Heart left ventricle (tissue), 16 donors: ENCODE measurements at regions not wholly inside any gene's neighbourhood (a gene's known extent, or its start where the extent isn't known, plus 50 kb on each side); places are given as distances from the start of the nearest gene placed in this dataset.

Source experiments
- ATAC-seq, 4 donors: fragments of 200-7000 bp; cut with Tn5 transposase; one replicate each; pipeline ENCODE4 v1.9.1; 2020 to 2022; ENCODE audit warnings: moderate library complexity in 4 of 4, mild to moderate bottlenecking in 3 of 4, moderate number of reproducible peaks in 1 of 4
- DNase-seq, 5 donors: peaks; one replicate each; pipeline ENCODE4 v3.0.0-alpha.2; 2020
- H3K27ac ChIP-seq, 12 donors: fragments of 200-600 bp; sonication (generic) in 4 of 12; one replicate each; pipeline versions ENCODE4 v1.5.0 to v1.8.0; 2016 to 2022; ENCODE audit warnings: mild to moderate bottlenecking in 2 of 12
- H3K27me3 ChIP-seq, 9 donors: fragments of 200-600 bp; sonication (generic) in 2 of 9; one replicate each; pipeline versions ENCODE4 v1.5.1 to v1.8.0; 2016 to 2022; ENCODE audit warnings: mild to moderate bottlenecking in 3 of 9
- H3K36me3 ChIP-seq, 9 donors: fragments of 200-600 bp; sonication (generic) in 2 of 9; one replicate each; pipeline versions ENCODE4 v1.5.0 to v1.8.0; 2018 to 2022; ENCODE audit warnings: mild to moderate bottlenecking in 2 of 9
- H3K4me1 ChIP-seq, 12 donors: fragments of 200-600 bp; sonication (generic) in 4 of 12; one replicate each; pipeline versions ENCODE4 v1.5.0 to v1.8.0; 2016 to 2022; ENCODE audit warnings: mild to moderate bottlenecking in 3 of 12
- H3K4me3 ChIP-seq, 12 donors: fragments of 200-600 bp; sonication (generic) in 4 of 12; one replicate each; pipeline versions ENCODE4 v1.5.0 to v1.8.0; 2017 to 2022; ENCODE audit warnings: mild to moderate bottlenecking in 9 of 12, moderate library complexity in 4 of 12
- H3K9me3 ChIP-seq, 12 donors: fragments of 200-600 bp; sonication (generic) in 4 of 12; one replicate each; pipeline versions ENCODE4 v1.5.0 to v1.8.0; 2016 to 2022; ENCODE audit warnings: mild to moderate bottlenecking in 1 of 12
- POLR2A ChIP-seq, 2 donors: fragments of 450-650 bp; IDR thresholded peaks; one replicate each; pipeline ENCODE4 v1.6.1; 2017; ENCODE audit warnings: antibody characterized with exemption in 2 of 2, mild to moderate bottlenecking in 2 of 2, moderate library complexity in 2 of 2
- WGBS, 4 donors: extraction: QIAGEN DNeasy Blood & Tissue Kit in 2 of 4; methylation state at CpG; one replicate each; pipeline versions ENCODE4 v1.1.5 to v1.1.7; 2013 to 2018; 5-methylcytosine and 5-hydroxymethylcytosine counted together
- intact Hi-C, 10 donors: fragments of 100-400 bp; cut with DNase I; formaldehyde crosslinking; loops; one replicate each; pipeline versions ENCODE4 v1.11.1 to v1.14.2; 2022
- TF ChIP-seq, protein P1 (sequence below), 12 donors: fragments of 200-600 bp; sonication (generic) in 4 of 12; IDR thresholded peaks; one replicate each; pipeline versions ENCODE4 v1.5.0 to v1.8.0; 2018 to 2022; ENCODE audit warnings: antibody characterized with exemption in 12 of 12, mild to moderate bottlenecking in 5 of 12
- donor health status: ischemic (EF 13 %, LVEDD 7.1; RV severe dilation, severe dysfunction).
- donor health status: healthy with polysubstance abuse.
- donor health status: DM: no; HTN: yes; CAD: no.
- donor health status: DM: no; HTN: no; CAD: no.
- donor health status: ischemic (EF 25% LVEDD 6.9; RV normal size, moderate dysfunction).
- donor health status: ischemic (EF 25% LVEDD 5.7; RV mildly dilated, moderate dysfunction).
- donor health status: healthy.
- donor health status: DM: yes; HTN: yes; CAD: no.
- donor health status: ischemic (EF 35%, LVEDD 5.7; RV mildly dilated, moderate dysfunction).
- donor health status: nonischemic (EF 11% LVEDD 7.7; RV severe dilation, severe dysfunction).
- donor health status: DM: yes; HTN: yes; CAD: no.
- donor health status: PGD.
- donor health status: ischemic (EF 29% LVEDD 5.4; RV normal size, mild dysfunction).
- donor health status: nonischemic (EF 23%, LVEDD 6.1; RV moderate dilation, normal function).

DNA sequence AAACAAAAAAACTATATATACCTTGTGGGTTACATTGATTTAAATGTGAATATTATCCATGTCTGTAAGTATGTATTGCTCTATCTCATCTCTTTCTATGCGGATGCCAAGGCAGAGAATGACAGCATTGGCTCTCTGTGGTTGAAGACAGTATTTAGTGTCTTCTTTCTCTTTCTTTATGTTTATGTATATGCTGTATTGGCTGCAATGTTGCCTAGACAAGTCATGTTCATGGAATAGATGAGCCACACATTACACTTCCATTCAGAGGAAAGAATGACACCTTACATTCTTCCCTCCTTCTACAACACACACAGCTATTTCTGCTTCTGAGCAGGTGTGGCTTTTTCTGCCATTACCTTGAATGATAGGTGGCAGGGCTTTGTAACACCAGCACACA is 639.4 kb upstream of the MIR17HG start:
- intact Hi-C loops = no loop called here
- TF ChIP-seq, protein P1, sequence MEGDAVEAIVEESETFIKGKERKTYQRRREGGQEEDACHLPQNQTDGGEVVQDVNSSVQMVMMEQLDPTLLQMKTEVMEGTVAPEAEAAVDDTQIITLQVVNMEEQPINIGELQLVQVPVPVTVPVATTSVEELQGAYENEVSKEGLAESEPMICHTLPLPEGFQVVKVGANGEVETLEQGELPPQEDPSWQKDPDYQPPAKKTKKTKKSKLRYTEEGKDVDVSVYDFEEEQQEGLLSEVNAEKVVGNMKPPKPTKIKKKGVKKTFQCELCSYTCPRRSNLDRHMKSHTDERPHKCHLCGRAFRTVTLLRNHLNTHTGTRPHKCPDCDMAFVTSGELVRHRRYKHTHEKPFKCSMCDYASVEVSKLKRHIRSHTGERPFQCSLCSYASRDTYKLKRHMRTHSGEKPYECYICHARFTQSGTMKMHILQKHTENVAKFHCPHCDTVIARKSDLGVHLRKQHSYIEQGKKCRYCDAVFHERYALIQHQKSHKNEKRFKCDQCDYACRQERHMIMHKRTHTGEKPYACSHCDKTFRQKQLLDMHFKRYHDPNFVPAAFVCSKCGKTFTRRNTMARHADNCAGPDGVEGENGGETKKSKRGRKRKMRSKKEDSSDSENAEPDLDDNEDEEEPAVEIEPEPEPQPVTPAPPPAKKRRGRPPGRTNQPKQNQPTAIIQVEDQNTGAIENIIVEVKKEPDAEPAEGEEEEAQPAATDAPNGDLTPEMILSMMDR (IDR thresholded peaks at IDR 0.05) = no peak
- no peak for TF ChIP-seq POLR2A (IDR thresholded peaks at IDR 0.05)
- WGBS, 4 donors = 90 to 94% (median 92%) methylated on average over 1 of the region's 1 CpG

DNA sequence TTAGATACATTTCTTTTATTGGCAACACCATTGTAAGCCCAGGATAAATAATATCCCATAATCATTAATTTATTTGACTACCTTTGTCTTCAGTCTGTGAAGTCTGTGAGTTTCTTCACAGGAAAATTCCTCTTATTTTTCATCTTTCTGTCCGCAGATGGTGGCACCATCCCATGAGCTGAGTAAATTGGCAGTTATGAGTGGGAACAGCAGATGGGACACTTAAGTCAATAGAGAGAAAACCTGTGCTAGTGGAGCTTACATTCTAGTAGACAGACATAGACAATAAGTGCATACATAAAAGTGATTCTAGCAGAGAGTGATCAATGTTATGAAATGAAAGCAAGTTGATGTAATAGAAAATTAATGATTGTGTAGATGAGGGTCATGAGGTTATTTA is 638.2 kb upstream of the MIR17HG start:
- 86 to 93% (median 91%) methylated on average over 1 of the region's 1 CpG for WGBS, 4 donors
- ATAC-seq = no peak
- no peaks in the 10 kb centered on the region for H3K36me3 ChIP-seq
- H3K9me3 ChIP-seq = peaks cover 0 to 4% (median 0%) of the 10 kb centered on the region in 12 donors
- H3K27me3 ChIP-seq = no peaks in the 10 kb centered on the region
- DNase-seq = no peak
- TF ChIP-seq, protein P1 (IDR thresholded peaks at IDR 0.05) = no peak
- no peak for TF ChIP-seq POLR2A (IDR thresholded peaks at IDR 0.05)
- no peak overlapping the region for H3K27ac ChIP-seq
- intact Hi-C loops = no loop called here
- no peak overlapping the region for H3K4me3 ChIP-seq
- H3K4me1 ChIP-seq = no peaks in the 10 kb centered on the region

More for the DNA sequence above, 639.4 kb upstream of the MIR17HG start:
- Histone ChIP-seq H3K36me3 (no peaks in the 10 kb centered on the region), H3K4me3 (no peak overlapping the region), H3K27ac (no peak overlapping the region), H3K27me3 (no peaks in the 10 kb centered on the region), H3K4me1 (no peaks in the 10 kb centered on the region), H3K9me3 (peaks cover 0 to 4% (median 0%) of the 10 kb centered on the region in 12 donors)
- DNase-seq = no peak
- ATAC-seq = no peak

DNA sequence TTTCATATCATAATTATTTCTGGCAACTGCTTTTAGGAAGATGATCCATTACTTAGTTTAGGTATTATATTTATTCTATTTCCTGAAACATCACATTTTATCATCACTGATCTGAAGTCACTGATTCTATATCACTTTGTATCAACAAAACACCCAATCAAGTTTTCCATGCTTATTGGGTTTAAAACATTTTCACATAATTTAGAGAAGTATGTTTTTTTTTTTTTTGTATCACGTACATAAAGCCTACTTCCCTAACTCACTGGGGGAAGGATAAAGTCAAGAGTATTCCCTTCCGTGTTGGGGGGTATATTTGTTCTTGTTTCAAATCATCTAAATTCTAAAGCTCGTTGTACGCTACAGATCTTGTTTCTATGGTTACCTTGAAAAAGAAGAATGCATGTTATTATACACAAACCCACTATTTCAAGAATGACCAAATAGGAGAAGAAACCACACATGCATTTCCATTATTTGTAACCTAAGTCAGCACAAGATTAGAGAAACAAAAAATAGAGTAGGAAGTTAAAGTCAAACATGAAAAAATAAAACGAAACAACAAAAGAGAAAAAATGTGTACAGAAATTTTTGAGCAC is 637.2 kb upstream of the MIR17HG start:
- intact Hi-C loops = no loop called here
- H3K27me3 ChIP-seq = no peaks in the 10 kb centered on the region
- DNase-seq (no peak), ATAC-seq (no peak)
- H3K27ac ChIP-seq = no peak overlapping the region
- TF ChIP-seq, protein P1 (IDR thresholded peaks at IDR 0.05) = no peak
- no peak for TF ChIP-seq POLR2A (IDR thresholded peaks at IDR 0.05)
- H3K36me3 ChIP-seq = no peaks in the 10 kb centered on the region
- H3K4me1 ChIP-seq = no peaks in the 10 kb centered on the region
- WGBS, 4 donors = 77 to 82% (median 77%) methylated on average over 5 of the region's 5 CpGs
- no peak overlapping the region for H3K4me3 ChIP-seq
- no peaks in the 10 kb centered on the region for H3K9me3 ChIP-seq

DNA sequence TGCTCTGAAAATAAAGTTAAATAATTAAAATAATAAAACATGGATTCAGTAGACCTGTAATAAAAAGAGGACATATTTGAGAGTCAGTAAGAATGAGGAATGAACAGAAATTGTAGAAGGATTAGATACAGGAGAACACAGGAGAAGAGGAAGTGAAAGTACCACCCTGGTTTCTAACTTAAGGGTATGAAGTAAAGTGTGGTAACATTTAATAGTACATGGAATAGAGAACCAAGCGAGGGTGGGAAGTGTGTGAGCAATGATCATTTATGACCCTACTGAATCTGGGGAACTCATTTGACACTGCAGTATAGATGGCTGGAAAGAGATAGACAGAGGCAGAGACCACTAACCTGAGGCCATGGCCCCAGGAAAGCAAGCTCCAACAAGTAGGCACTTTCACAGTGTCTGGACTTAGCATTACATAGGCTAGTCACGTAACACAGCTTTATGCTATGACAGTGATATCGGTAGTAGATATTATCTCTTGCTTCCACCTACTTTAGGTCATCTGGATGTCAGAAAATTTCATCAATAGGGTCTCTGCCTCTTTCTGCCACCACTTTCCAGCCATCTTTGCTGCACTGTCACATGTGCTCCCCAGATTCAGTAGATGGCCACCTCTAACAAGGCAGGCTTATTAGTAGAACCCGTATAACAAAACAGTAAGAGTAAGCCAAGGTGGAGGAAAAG is 633.9 kb upstream of the MIR17HG start:
- intact Hi-C loops = no loop called here
- 84 to 93% (median 86%) methylated on average over 4 of the region's 4 CpGs for WGBS, 4 donors
- TF ChIP-seq POLR2A (IDR thresholded peaks at IDR 0.05) = no peak
- TF ChIP-seq, protein P1 (IDR thresholded peaks at IDR 0.05) = no peak
- no peaks in the 10 kb centered on the region for H3K27me3 ChIP-seq
- no peak for ATAC-seq
- H3K4me1 ChIP-seq = peaks cover 0 to 13% (median 0%) of the 10 kb centered on the region in 12 donors
- no peak for DNase-seq
- no peaks in the 10 kb centered on the region for H3K9me3 ChIP-seq
- H3K36me3 ChIP-seq = no peaks in the 10 kb centered on the region
- H3K27ac ChIP-seq = no peak overlapping the region
- H3K4me3 ChIP-seq = no peak overlapping the region
